Brain microvascular endothelial cell (primary cell): ENCODE measurements at regions not wholly inside any gene's neighbourhood (a gene's known extent, or its start where the extent isn't known, plus 50 kb on each side); places are given as distances from the start of the nearest gene placed in this dataset.
A peak's percentile ranks its signal among the peaks of the same experiment; 100 is the strongest.

Experiments used
- DNase-seq: peaks from one replicate; pipeline ENCODE4 v3.0.0-alpha.2; 2020
- H3K27ac ChIP-seq: fragments of 250-450 bp; sonication (Bioruptor Pico); 2 replicates; pipeline ENCODE4 v1.5.1; 2020; ENCODE audit warnings: mild to moderate bottlenecking, moderate library complexity
- H3K27me3 ChIP-seq: fragments of 250-450 bp; sonication (Bioruptor Pico); replicated peaks from 2 replicates; pipeline ENCODE4 v1.5.1; 2020; ENCODE audit warnings: mild to moderate bottlenecking
- H3K36me3 ChIP-seq: fragments of 250-450 bp; sonication (Bioruptor Pico); replicated peaks from 2 replicates; pipeline ENCODE4 v1.5.1; 2020; ENCODE audit warnings: mild to moderate bottlenecking
- H3K4me3 ChIP-seq: 2 replicates; pipeline ENCODE4 v1.5.1; 2011; ENCODE audit warnings: low read depth, mild to moderate bottlenecking, control low read depth, low read length, moderate library complexity
- CTCF ChIP-seq: IDR thresholded peaks from 2 replicates; pipeline ENCODE4 v1.5.1; 2011; ENCODE audit warnings: low read depth, mild to moderate bottlenecking, moderate library complexity, low read length, control low read depth, inconsistent platforms; ENCODE audit errors: missing control alignments
- in situ Hi-C: cut with HindIII; loops from 2 replicates; pipeline ENCODE4 v1.10.0; 2017; ENCODE audit warnings: low sequenced_read_pairs, low pct_ligation_motif_present

GRCh38 chr2:133840761-133841160 is 272.5 kb upstream of the NCKAP5 start:
- no peaks in the 10 kb centered on the region for H3K27me3 ChIP-seq
- in situ Hi-C loops, result no loop called here

GRCh38 chr2:133841900-133842299 is 273.6 kb upstream of the NCKAP5 start:
- H3K27ac ChIP-seq, result peak overlapping the region; percentile 74
- TF ChIP-seq CTCF, result no peak
- in situ Hi-C loops, result no loop called here
- no peaks in the 10 kb centered on the region for H3K36me3 ChIP-seq
- no peaks in the 10 kb centered on the region for H3K27me3 ChIP-seq
- H3K4me3 ChIP-seq, result no peak overlapping the region
- peak; percentile 96 for DNase-seq

More at GRCh38 chr2:133840761-133841160, 272.5 kb upstream of the NCKAP5 start:
- Histone ChIP-seq H3K27ac (peak overlapping the region; percentile 50), H3K36me3 (no peaks in the 10 kb centered on the region), H3K4me3 (no peak overlapping the region)
- no peak for TF ChIP-seq CTCF
- no peak for DNase-seq

- H3K4me3 ChIP-seq, result no peak overlapping the region
- in situ Hi-C loops, result no loop called here
- no peak for TF ChIP-seq CTCF
- no peaks in the 10 kb centered on the region for H3K36me3 ChIP-seq
- no peak for DNase-seq
- H3K27me3 ChIP-seq, result no peaks in the 10 kb centered on the region
- H3K27ac ChIP-seq, result peak overlapping the region; percentile 74
These were observed 274.2 kb upstream of the NCKAP5 start for GRCh38 chr2:133842446-133842845.

GRCh38 chr2:133843091-133843490 is 274.8 kb upstream of the NCKAP5 start:
- no peak for DNase-seq
- H3K27ac ChIP-seq, result peak overlapping the region; percentile 74
- TF ChIP-seq CTCF, result no peak

GRCh38 chr2:133843551-133843950 is 275.3 kb upstream of the NCKAP5 start:
- no peak for TF ChIP-seq CTCF
- no peak for DNase-seq
- H3K36me3 ChIP-seq, result no peaks in the 10 kb centered on the region
- peak overlapping the region; percentile 74 for H3K27ac ChIP-seq
- H3K4me3 ChIP-seq, result no peak overlapping the region
- in situ Hi-C loops, result no loop called here
- no peaks in the 10 kb centered on the region for H3K27me3 ChIP-seq

More at GRCh38 chr2:133843091-133843490, 274.8 kb upstream of the NCKAP5 start:
- in situ Hi-C loops, result no loop called here
- no peak overlapping the region for H3K4me3 ChIP-seq
- H3K36me3 ChIP-seq, result no peaks in the 10 kb centered on the region
- H3K27me3 ChIP-seq, result no peaks in the 10 kb centered on the region

GRCh38 chr2:133844214-133844892 is 276.1 kb upstream of the NCKAP5 start:
- peak; percentile 80 for DNase-seq
- no peaks in the 10 kb centered on the region for H3K36me3 ChIP-seq
- no peaks in the 10 kb centered on the region for H3K27me3 ChIP-seq
- TF ChIP-seq CTCF, result peak; percentile 91
- peak overlapping the region; percentile 74 for H3K27ac ChIP-seq
- in situ Hi-C loops, result no loop called here
- no peak overlapping the region for H3K4me3 ChIP-seq
